T-cell (primary cell): ENCODE measurements at regions not wholly inside any gene's neighbourhood (a gene's known extent, or its start where the extent isn't known, plus 50 kb on each side); places are given as distances from the start of the nearest gene placed in this dataset.

Experiments used
- ATAC-seq, 4 experiments: fragments of 200-7000 bp in 3 of 4; fragments of 150-1000 bp in 1 of 4; cut with Tn5 transposase; replicated peaks in 1 of 4; 1 replicate in 3 of 4; 2 replicates in 1 of 4; pipeline ENCODE4 v1.10.0; 2021; ENCODE audit warnings: moderate library complexity in 3 of 4, mild to moderate bottlenecking in 2 of 4, moderate number of reproducible peaks in 1 of 4
- CTCF ChIA-PET, 2 donors: fragments of 300-600 bp; sonication (Branson Sonifier 250); formaldehyde crosslinking; loops; one replicate each; lab custom pipeline; 2022; ENCODE audit warnings: antibody characterized with exemption in 2 of 2; lab: Charles Lee
- POLR2A ChIA-PET, 2 donors: fragments of 300-600 bp; sonication (Branson Sonifier 250); formaldehyde crosslinking; loops; one replicate each; lab custom pipeline; 2022; ENCODE audit warnings: antibody characterized with exemption in 2 of 2; lab: Charles Lee
- DNase-seq, 35 experiments: peaks; one replicate each; pipeline versions ENCODE4 v3.0.0 to v3.0.0-alpha.2; 2013 to 2023
- H3K27ac ChIP-seq: one replicate; pipeline ENCODE4 v1.5.1; 2013; ENCODE audit warnings: low read length
- H3K27me3 ChIP-seq, 2 experiments: replicated peaks in 1 of 2; 1 replicate in 1 of 2; 2 replicates in 1 of 2; pipeline versions ENCODE4 v1.6.1 to v1.7.0; 2013; ENCODE audit warnings: low read length in 1 of 2, mixed read lengths in 1 of 2; ENCODE audit not compliant: control insufficient read depth in 2 of 2, insufficient read depth in 2 of 2; ENCODE audit errors: extremely low read depth in 1 of 2
- H3K36me3 ChIP-seq, 2 donors: 1 replicate in 1 of 2; 2 replicates in 1 of 2; pipeline versions ENCODE4 v1.6.1 to v1.7.0; 2013; ENCODE audit warnings: low read length in 1 of 2; ENCODE audit not compliant: control insufficient read depth in 2 of 2, insufficient read depth in 1 of 2; ENCODE audit errors: extremely low read depth in 1 of 2
- H3K4me1 ChIP-seq, 2 experiments: 1 replicate in 1 of 2; 2 replicates in 1 of 2; pipeline versions ENCODE4 v1.6.1 to v1.7.0; 2013; ENCODE audit warnings: low read length in 2 of 2, mixed read lengths in 1 of 2; ENCODE audit not compliant: insufficient read depth in 2 of 2, control insufficient read depth in 1 of 2; ENCODE audit errors: extremely low read depth in 1 of 2
- H3K4me3 ChIP-seq, 2 donors: 1 replicate in 1 of 2; 2 replicates in 1 of 2; pipeline versions ENCODE4 v1.5.1 to v1.7.0; 2013; ENCODE audit warnings: mild to moderate bottlenecking in 2 of 2, low read length in 1 of 2, moderate library complexity in 1 of 2; ENCODE audit not compliant: control insufficient read depth in 1 of 2; ENCODE audit errors: extremely low read depth in 1 of 2
- H3K9me3 ChIP-seq: 2 replicates; pipeline ENCODE4 v1.7.0; 2013
- H3K27ac Mint-ChIP-seq, 2 donors: one replicate each; pipeline ENCODE4 v1.8.0; 2020 to 2021; ENCODE audit warnings: mild to moderate bottlenecking in 2 of 2, mixed read lengths in 2 of 2
- H3K27me3 Mint-ChIP-seq, 2 donors: one replicate each; pipeline ENCODE4 v1.8.0; 2021 to 2022; ENCODE audit warnings: mixed read lengths in 2 of 2
- H3K36me3 Mint-ChIP-seq: one replicate; pipeline ENCODE4 v1.8.0; 2021; ENCODE audit warnings: mixed read lengths
- H3K4me1 Mint-ChIP-seq, 3 donors: one replicate each; pipeline ENCODE4 v1.8.0; 2020 to 2022; ENCODE audit warnings: mixed read lengths in 3 of 3, mild to moderate bottlenecking in 1 of 3
- H3K4me3 Mint-ChIP-seq, 3 donors: one replicate each; pipeline ENCODE4 v1.8.0; 2020 to 2022; ENCODE audit warnings: mild to moderate bottlenecking in 3 of 3, mixed read lengths in 3 of 3, moderate library complexity in 3 of 3
- H3K9me3 Mint-ChIP-seq, 3 donors: one replicate each; pipeline ENCODE4 v1.8.0; 2020 to 2022; ENCODE audit warnings: mixed read lengths in 3 of 3
- WGBS: methylation state at CpG from one replicate; pipeline ENCODE4 v1.1.5; 2013; ENCODE audit warnings: missing lambda C conversion rate; ENCODE audit not compliant: insufficient coverage; 5-methylcytosine and 5-hydroxymethylcytosine counted together

GRCh38 chr5:155264809-155265208 is 251.3 kb downstream of the KIF4B start:
- H3K36me3 Mint-ChIP-seq, result no peaks in the 10 kb centered on the region
- no peak overlapping the region for H3K27ac Mint-ChIP-seq
- 92% methylated on average over 2 of the region's 5 CpGs for WGBS
- CTCF ChIA-PET, result no interaction called here
- H3K36me3 ChIP-seq, result no peaks in the 10 kb centered on the region
- DNase-seq (no peak), ATAC-seq (no peak)
- no peak overlapping the region for H3K4me3 ChIP-seq
- H3K27me3 Mint-ChIP-seq, result no peaks in the 10 kb centered on the region
- no peaks in the 10 kb centered on the region for H3K27me3 ChIP-seq
- no peak overlapping the region for H3K27ac ChIP-seq
- no peaks in the 10 kb centered on the region for H3K4me1 ChIP-seq
- no peaks in the 10 kb centered on the region for H3K9me3 ChIP-seq
- H3K9me3 Mint-ChIP-seq, result peaks cover 0 to 9% (median 0%) of the 10 kb centered on the region in 3 donors
- no peaks in the 10 kb centered on the region for H3K4me1 Mint-ChIP-seq
- POLR2A ChIA-PET, result no interaction called here
- H3K4me3 Mint-ChIP-seq, result no peak overlapping the region

GRCh38 chr5:155268770-155269425 is 255.3 kb downstream of the KIF4B start:
- Mint-ChIP-seq H3K27me3 (peaks cover 3 to 5% of the 10 kb centered on the region in 2 donors), H3K27ac (no peak overlapping the region), H3K9me3 (peaks cover 0 to 5% (median 0%) of the 10 kb centered on the region in 3 donors), H3K4me1 (no peaks in the 10 kb centered on the region), H3K36me3 (no peaks in the 10 kb centered on the region), H3K4me3 (no peak overlapping the region)
- no peaks in the 10 kb centered on the region for H3K4me1 ChIP-seq
- no peak for ATAC-seq
- no peaks in the 10 kb centered on the region for H3K9me3 ChIP-seq
- no peak overlapping the region for H3K4me3 ChIP-seq
- WGBS, result no CpG with 5 or more reads among the region's 2 CpGs
- H3K36me3 ChIP-seq, result no peaks in the 10 kb centered on the region
- ChIA-PET POLR2A (no interaction called here), CTCF (no interaction called here)
- DNase-seq, result no peak
- no peak overlapping the region for H3K27ac ChIP-seq
- no peaks in the 10 kb centered on the region for H3K27me3 ChIP-seq

GRCh38 chr5:155270725-155271124 is 257.2 kb downstream of the KIF4B start:
- POLR2A ChIA-PET, result no interaction called here
- Histone ChIP-seq H3K36me3 (no peaks in the 10 kb centered on the region), H3K27ac (no peak overlapping the region), H3K27me3 (no peaks in the 10 kb centered on the region), H3K4me3 (no peak overlapping the region), H3K4me1 (no peaks in the 10 kb centered on the region), H3K9me3 (no peaks in the 10 kb centered on the region)
- Mint-ChIP-seq H3K9me3 (peaks cover 0 to 5% (median 0%) of the 10 kb centered on the region in 3 donors), H3K27me3 (peaks cover 3 to 10% of the 10 kb centered on the region in 2 donors), H3K36me3 (no peaks in the 10 kb centered on the region), H3K4me3 (no peak overlapping the region), H3K4me1 (no peaks in the 10 kb centered on the region), H3K27ac (no peak overlapping the region)
- CTCF ChIA-PET, result no interaction called here
- ATAC-seq, result no peak
- no peak for DNase-seq
- WGBS, result 40% methylated on average over 1 of the region's 3 CpGs

GRCh38 chr5:155274484-155274883 is 260.9 kb downstream of the KIF4B start:
- H3K9me3 Mint-ChIP-seq, result peaks cover 0 to 3% (median 0%) of the 10 kb centered on the region in 3 donors
- no peak overlapping the region for H3K27ac ChIP-seq
- no peaks in the 10 kb centered on the region for H3K4me1 ChIP-seq
- no peak overlapping the region for H3K4me3 ChIP-seq
- H3K4me1 Mint-ChIP-seq, result no peaks in the 10 kb centered on the region
- ATAC-seq (no peak), DNase-seq (no peak)
- H3K36me3 ChIP-seq, result no peaks in the 10 kb centered on the region
- H3K27ac Mint-ChIP-seq, result no peak overlapping the region
- ChIA-PET POLR2A (no interaction called here), CTCF (no interaction called here)
- H3K4me3 Mint-ChIP-seq, result no peak overlapping the region
- 23% methylated on average over 4 of the region's 5 CpGs for WGBS
- H3K27me3 ChIP-seq, result no peaks in the 10 kb centered on the region
- no peaks in the 10 kb centered on the region for H3K36me3 Mint-ChIP-seq
- no peaks in the 10 kb centered on the region for H3K9me3 ChIP-seq
- peaks cover 3 to 10% of the 10 kb centered on the region in 2 donors for H3K27me3 Mint-ChIP-seq

- Mint-ChIP-seq H3K27me3 (peaks cover 3 to 10% of the 10 kb centered on the region in 2 donors), H3K36me3 (no peaks in the 10 kb centered on the region), H3K4me1 (no peaks in the 10 kb centered on the region), H3K27ac (no peak overlapping the region), H3K9me3 (peaks cover 0 to 3% (median 0%) of the 10 kb centered on the region in 3 donors), H3K4me3 (no peak overlapping the region)
- DNase-seq, result no peak
- Histone ChIP-seq H3K4me1 (no peaks in the 10 kb centered on the region), H3K27me3 (no peaks in the 10 kb centered on the region), H3K9me3 (no peaks in the 10 kb centered on the region), H3K4me3 (no peak overlapping the region), H3K36me3 (no peaks in the 10 kb centered on the region), H3K27ac (no peak overlapping the region)
- ChIA-PET POLR2A (no interaction called here), CTCF (no interaction called here)
- no peak for ATAC-seq
- WGBS, result 63% methylated on average over 5 of the region's 6 CpGs
Observed at GRCh38 chr5:155275222-155275621, 261.7 kb downstream of the KIF4B start.

- POLR2A ChIA-PET, result no interaction called here
- H3K9me3 ChIP-seq, result no peaks in the 10 kb centered on the region
- no peaks in the 10 kb centered on the region for H3K36me3 ChIP-seq
- peaks cover 9 to 10% of the 10 kb centered on the region in 2 donors for H3K27me3 Mint-ChIP-seq
- 66% methylated on average over 2 of the region's 3 CpGs for WGBS
- H3K4me1 Mint-ChIP-seq, result no peaks in the 10 kb centered on the region
- CTCF ChIA-PET, result no interaction called here
- no peak for ATAC-seq
- H3K4me3 ChIP-seq, result no peak overlapping the region
- no peaks in the 10 kb centered on the region for H3K4me1 ChIP-seq
- H3K4me3 Mint-ChIP-seq, result no peak overlapping the region
- peaks cover 0 to 3% (median 0%) of the 10 kb centered on the region in 3 donors for H3K9me3 Mint-ChIP-seq
- no peak for DNase-seq
- no peak overlapping the region for H3K27ac ChIP-seq
- H3K36me3 Mint-ChIP-seq, result no peaks in the 10 kb centered on the region
- H3K27me3 ChIP-seq, result no peaks in the 10 kb centered on the region
- H3K27ac Mint-ChIP-seq, result no peak overlapping the region
Observed at GRCh38 chr5:155276231-155276630, 262.7 kb downstream of the KIF4B start.
